HG03439 (cell line): ENCODE measurements at regions not wholly inside any gene's neighbourhood (a gene's known extent, or its start where the extent isn't known, plus 50 kb on each side); places are given as distances from the start of the nearest gene placed in this dataset.

ENCODE experiments used
- ATAC-seq: cut with Tn5 transposase; IDR thresholded peaks from one replicate; pipeline ENCODE4 v1.9.1; 2021; ENCODE audit warnings: mild to moderate bottlenecking, moderate library complexity; ENCODE audit not compliant: unreplicated experiment

DNA sequence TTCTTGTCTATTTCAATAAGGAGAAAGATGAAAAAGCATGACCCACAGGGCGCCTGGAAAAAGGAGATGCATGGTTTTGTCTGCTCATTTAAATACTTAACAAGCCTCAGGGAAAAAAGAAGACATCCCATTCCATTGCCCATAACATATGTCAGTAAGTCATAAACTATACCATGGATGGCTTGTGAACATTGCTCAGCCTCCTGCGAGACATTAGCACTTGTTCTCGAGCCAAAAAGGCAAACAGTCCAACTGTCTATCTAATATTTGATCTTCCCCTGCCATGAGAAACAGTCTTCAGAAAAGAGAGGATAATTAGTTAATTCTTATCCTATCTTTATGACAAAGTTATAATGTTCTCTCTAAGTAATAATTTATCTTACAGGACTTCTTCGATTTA, 527.4 kb downstream of the HACE1 start:
- ATAC-seq, result no peak

- ATAC-seq, result peak; percentile 80
These were observed 533.3 kb downstream of the HACE1 start for GRCh38 chr6:104326173-104327001.

GRCh38 chr6:104325341-104326172, 534.2 kb downstream of the HACE1 start:
- ATAC-seq, result peak; percentile 44

GRCh38 chr6:104324301-104324700, 535.4 kb downstream of the HACE1 start:
- ATAC-seq, result no peak

DNA sequence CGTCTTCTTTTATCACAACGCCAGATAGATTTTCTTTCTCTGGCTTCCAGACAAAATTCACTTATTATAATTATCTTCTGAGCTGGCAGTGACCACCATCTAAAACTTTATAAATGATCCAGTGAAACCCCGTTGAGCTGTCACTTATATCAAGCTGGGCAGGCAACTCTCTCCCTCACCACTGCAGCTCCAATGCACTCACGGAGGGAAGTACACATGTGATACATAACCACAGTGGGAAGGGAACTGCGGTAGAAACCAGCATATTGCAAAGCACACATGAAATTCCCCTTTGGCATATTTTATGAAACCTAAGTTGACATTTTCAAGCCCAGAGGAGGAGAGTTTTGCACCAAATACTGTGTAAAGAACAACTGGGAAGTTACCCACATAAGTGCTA, 536.9 kb downstream of the HACE1 start:
- ATAC-seq, result no peak

DNA sequence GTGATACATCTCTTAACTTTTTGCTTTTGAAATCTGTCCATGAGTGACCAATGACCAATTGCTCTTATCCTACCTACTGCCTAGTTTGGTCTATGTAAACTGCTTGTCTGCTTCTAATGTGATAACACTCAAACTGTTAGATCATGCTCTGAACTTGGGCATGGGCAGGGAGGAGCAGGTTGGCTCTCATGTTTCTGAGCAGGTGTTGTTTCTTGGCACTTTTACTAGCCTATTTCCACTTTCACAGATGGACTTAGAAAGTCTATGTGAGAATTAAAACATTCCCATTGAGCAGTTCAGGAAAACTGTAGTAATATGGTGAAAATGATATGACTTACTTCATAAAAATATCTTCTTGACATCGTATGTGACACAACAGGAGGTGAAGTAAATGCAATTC, 538.4 kb downstream of the HACE1 start:
- no peak for ATAC-seq

DNA sequence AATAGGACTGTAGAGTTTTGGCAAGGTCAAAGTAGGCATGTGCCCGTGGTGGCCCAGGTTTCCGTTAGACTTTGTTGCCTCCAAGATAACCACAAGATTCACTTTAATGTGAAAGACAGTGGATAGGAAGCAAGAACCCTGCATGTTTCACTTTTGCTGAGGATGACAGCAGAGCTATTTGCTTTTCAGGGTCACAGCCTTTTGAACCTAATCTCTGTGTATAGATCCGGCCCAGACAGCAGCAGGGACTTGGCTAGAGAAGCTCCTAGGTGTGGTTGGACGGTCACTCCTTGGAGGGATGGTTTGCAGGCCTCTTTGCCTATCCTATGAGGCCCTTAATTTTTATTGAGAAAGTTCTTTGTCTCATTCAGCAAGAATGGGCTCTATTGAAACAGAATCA, 538.8 kb downstream of the HACE1 start:
- no peak for ATAC-seq

DNA sequence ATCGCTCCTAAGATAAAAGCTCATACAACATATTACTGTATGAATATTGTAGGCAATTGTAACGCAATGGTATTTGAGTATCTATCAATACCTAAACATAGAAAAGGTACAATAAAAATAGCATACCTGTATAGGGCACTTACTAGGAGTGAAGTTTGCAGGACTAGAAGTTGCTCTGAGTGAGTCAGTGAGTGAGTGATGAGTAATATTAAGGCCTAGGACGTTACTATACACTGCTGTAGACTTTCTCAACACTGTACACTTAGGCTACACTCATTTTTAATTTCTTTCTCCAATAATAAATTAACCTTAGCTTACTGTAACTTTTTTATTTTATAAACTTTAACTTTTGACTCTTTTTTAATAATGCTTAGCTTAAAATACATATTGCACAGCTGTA, 546.9 kb downstream of the HACE1 start:
- no peak for ATAC-seq

- ATAC-seq, result no peak
These were observed 553.5 kb downstream of the HACE1 start for GRCh38 chr6:104306211-104306610.

GRCh38 chr6:104305206-104305605, 554.5 kb downstream of the HACE1 start:
- ATAC-seq, result no peak

GRCh38 chr6:104301951-104302350, 557.8 kb downstream of the HACE1 start:
- ATAC-seq, result no peak

DNA sequence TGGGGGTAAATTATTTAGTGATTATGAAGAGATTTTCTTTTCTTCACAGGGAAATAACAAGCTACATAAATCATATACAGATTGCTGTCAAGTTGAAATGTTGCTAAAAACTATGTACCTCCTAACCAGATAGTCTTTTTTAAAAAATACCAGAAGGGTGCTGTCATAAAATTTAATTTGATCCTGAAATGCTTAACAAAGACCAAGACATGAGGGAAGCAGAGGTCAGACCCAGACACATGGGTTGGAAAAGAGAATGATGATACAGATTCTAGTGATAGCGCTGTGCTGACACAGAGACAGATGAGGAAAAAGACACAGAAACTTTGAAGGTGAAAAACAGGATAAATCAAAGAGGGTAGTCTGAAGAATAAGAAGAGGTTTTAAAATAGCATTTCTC, 573.1 kb downstream of the HACE1 start:
- no peak for ATAC-seq

GRCh38 chr6:104284872-104285271, 574.8 kb downstream of the HACE1 start:
- ATAC-seq, result no peak

- no peak for ATAC-seq
These were observed 577.1 kb downstream of the HACE1 start for GRCh38 chr6:104282581-104282980.

GRCh38 chr6:104281370-104281769, 578.3 kb downstream of the HACE1 start:
- ATAC-seq, result no peak

DNA sequence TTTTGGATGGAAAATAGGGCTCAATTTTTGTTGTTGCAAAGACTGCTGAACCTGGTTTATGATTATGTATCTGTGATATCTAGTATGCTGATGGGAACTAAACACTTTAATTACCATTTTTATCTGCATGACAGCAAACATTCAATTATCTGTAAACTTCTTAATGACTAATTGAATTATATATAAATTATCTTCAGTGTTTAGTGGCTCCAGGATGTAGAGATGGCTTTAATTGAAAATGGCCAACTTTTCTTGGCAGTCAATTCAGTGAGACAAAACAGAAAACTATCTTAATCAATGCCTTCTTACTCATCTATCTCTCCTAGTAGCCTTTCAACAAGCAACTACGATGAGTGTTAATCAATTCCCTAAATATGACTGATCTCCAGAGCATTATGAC, 591.3 kb downstream of the HACE1 start:
- ATAC-seq, result no peak

DNA sequence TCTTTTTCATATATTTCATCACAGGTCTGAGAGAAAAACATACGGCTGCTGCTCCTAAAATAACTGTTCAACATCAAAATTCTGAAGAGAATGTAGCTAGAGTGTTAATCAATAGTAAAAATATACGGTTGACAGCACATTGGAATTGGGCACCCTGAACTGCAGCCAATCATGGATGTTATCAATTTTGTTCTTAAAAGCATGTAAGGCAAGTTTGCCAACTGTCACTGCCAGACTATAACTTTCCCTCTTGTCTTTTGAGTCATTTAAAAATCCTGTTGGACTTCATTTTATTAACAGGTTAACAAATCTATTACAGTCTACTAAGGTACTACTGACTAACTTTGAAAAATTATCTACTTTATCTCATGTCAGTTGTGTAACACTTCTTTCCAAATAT, 592.8 kb downstream of the HACE1 start:
- ATAC-seq, result no peak

- no peak for ATAC-seq
These were observed 603.1 kb downstream of the HACE1 start for GRCh38 chr6:104256646-104257045.

DNA sequence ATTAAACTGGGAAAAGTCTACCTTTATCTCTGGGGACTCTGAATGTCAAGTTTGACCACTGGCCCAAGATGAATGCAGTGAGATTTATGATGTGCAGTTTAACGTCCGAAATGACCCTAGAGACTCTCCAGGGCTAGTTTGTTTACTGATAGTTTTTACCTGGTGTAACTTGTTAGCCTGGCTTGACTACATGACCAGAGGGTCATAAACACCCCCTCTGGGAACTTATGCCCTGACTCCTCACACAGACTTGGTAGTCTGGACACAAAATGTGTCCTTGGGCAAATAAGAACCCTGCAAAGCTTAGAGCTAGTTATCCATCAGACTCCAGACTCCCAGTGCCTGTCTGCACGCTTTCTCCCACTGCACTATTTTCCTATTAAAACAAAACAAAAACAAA, 606.5 kb downstream of the HACE1 start:
- no peak for ATAC-seq

DNA sequence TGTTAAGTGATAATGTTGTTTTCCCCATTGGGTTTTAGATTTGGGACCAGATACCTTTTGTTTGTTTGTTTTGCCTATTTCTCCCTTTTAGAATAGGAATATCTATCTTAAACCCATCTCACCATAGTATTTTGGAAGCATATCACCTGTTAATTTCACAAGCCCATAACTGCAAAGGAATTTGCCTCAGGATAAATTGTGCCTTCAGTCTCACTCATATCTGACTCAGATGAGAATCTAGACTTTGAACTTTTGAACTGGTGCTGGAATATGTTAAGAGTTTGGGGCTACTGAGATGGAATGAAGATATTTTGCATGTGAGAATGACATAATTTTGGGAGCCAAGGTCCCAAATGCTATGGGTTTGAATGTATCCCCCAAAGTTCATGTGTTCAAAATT, 607.4 kb downstream of the HACE1 start:
- ATAC-seq, result no peak

GRCh38 chr6:104251651-104252050, 608.1 kb downstream of the HACE1 start:
- no peak for ATAC-seq

GRCh38 chr6:104240865-104241264, 618.9 kb downstream of the HACE1 start:
- ATAC-seq, result no peak
